HFF-Myc (cell line): ENCODE measurements at regions not wholly inside any gene's neighbourhood (a gene's known extent, or its start where the extent isn't known, plus 50 kb on each side); places are given as distances from the start of the nearest gene placed in this dataset.

Experiments used
- DNase-seq: peaks from one replicate; pipeline ENCODE4 v3.0.0-alpha.2; 2011; ENCODE audit warnings: low read depth; ENCODE audit errors: extremely low read depth
- H3K4me3 ChIP-seq: replicated peaks from 2 replicates; pipeline ENCODE4 v1.5.1; 2011; ENCODE audit warnings: low read depth, mild to moderate bottlenecking, control low read depth, low read length
- CTCF ChIP-seq: IDR thresholded peaks from 2 replicates; pipeline ENCODE4 v1.5.1; 2012; ENCODE audit warnings: mild to moderate bottlenecking, low read depth, low read length, control low read depth; ENCODE audit errors: missing control alignments

DNA sequence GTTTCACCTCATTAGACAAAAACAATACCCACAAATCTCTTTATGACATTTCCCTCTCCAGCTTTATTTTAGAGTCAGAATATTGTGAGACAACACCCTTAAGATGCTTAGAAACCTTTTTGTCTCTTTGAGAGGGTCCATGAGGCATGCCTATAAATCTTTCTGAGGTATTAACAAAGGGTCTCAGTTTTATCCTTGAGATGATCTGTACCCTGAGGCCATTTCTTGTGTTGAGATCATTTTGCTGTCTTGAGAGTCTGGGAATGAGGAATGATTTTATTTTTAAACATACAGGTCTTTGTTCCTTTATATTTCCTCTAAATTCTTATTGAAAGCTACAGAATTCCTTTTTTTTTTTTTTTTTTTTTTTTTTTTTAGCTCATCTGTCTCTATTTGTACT lies 179.7 kb upstream of the HS3ST4 start:
- no peak overlapping the region for H3K4me3 ChIP-seq
- no peak for DNase-seq
- TF ChIP-seq CTCF = no peak

- no peak for DNase-seq
- H3K4me3 ChIP-seq = no peak overlapping the region
- no peak for TF ChIP-seq CTCF
Measured at GRCh38 chr16:25509456-25509855, 182.3 kb upstream of the HS3ST4 start.

GRCh38 chr16:25501530-25502255 lies 190.1 kb upstream of the HS3ST4 start:
- no peak overlapping the region for H3K4me3 ChIP-seq
- no peak for DNase-seq
- no peak for TF ChIP-seq CTCF

DNA sequence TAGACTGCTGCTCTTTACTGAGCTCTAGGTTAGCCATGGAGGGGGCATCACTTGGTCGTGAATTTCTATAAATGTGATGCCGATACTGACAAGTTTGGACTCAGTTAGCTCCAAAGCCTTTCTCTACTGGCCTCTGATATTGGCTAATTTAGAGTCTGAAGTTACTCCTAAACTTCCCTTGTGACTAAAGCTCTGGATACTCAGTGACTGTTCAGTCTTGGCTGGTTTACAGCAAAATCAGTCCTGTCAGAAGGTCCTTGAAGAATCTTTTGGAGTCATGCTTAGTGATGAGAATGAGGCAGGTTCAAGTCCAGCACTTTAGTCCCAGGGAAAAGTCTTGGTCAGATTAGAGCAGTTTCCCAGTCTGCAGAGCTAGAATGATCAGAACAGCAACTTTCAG lies 197.5 kb upstream of the HS3ST4 start:
- TF ChIP-seq CTCF = no peak
- DNase-seq = no peak
- no peak overlapping the region for H3K4me3 ChIP-seq

- DNase-seq = no peak
- H3K4me3 ChIP-seq = no peak overlapping the region
- TF ChIP-seq CTCF = no peak
Measured at GRCh38 chr16:25493136-25493811, 198.5 kb upstream of the HS3ST4 start.

- no peak for DNase-seq
- TF ChIP-seq CTCF = no peak
- no peak overlapping the region for H3K4me3 ChIP-seq
Measured at GRCh38 chr16:25488435-25488834, 203.3 kb upstream of the HS3ST4 start.
